ENCODE measurements at regions not wholly inside any gene's neighbourhood (a gene's known extent, or its start where the extent isn't known, plus 50 kb on each side); places are given as distances from the start of the nearest gene placed in this dataset.

DNA sequence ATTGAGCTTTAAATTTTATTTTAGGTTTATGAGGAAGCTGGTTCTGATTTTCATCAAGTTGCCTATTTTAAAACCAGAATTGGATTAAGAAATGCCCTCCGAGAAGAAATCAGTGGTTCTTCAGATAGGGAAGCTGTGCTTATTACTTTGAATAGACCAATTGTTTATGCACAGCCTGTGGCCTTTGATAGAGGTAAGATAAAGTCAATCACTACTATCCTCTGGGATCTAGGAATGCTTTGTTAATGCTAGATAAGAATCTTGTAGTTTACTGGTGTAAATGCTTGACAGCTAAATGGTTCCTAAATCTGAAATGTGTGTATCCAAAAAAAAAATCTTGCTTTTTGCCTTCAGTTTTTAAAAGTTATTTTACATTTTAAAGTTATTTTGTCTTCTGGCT, 73.0 kb upstream of the ADAD1 start:
- H3K9me3 ChIP-seq (ENCODE audit: insufficient read depth, low read depth) = no peaks in the 10 kb centered on the region
- no peaks in the 10 kb centered on the region for H3K79me2 ChIP-seq (ENCODE audit: low read depth)
- H4K20me1 ChIP-seq (ENCODE audit: insufficient read depth) = no peaks in the 10 kb centered on the region
- H3K36me3 ChIP-seq (ENCODE audit: low read depth) = peaks cover 16% of the 10 kb centered on the region
- H3K4me2 ChIP-seq = no peak overlapping the region
- ChIA-PET CTCF (no interaction called here), POLR2A (ENCODE audit: unreplicated experiment) (no interaction called here)
- H2AFZ ChIP-seq = no peak overlapping the region
- no peak for DNase-seq
- H3K9me2 ChIP-seq (ENCODE audit: insufficient read depth) = no peaks in the 10 kb centered on the region
- no peak overlapping the region for H3K27ac ChIP-seq
- intact Hi-C loops (cut with micrococcal nuclease; ENCODE audit: unreplicated experiment) = no loop called here
- no peaks in the 10 kb centered on the region for H3K4me1 ChIP-seq (replicated peaks; ENCODE audit: insufficient read depth)
- no peaks in the 10 kb centered on the region for H3K27me3 ChIP-seq (ENCODE audit: insufficient read depth, low read depth)
- BruUV-seq (replicated peaks) = no TSS peak
- no peaks in the 10 kb centered on the region; the same call in 1 of the 2 replicates for H3F3A ChIP-seq (ENCODE audit: insufficient read depth, low read depth)
- no peak overlapping the region for H3K4me3 ChIP-seq
- TF ChIP-seq EZH2 (IDR thresholded peaks at IDR 0.05; ENCODE audit: low read depth) = no peak
- TF ChIP-seq CTCF (conservative IDR thresholded peaks at IDR 0.05) = no peak

DNA sequence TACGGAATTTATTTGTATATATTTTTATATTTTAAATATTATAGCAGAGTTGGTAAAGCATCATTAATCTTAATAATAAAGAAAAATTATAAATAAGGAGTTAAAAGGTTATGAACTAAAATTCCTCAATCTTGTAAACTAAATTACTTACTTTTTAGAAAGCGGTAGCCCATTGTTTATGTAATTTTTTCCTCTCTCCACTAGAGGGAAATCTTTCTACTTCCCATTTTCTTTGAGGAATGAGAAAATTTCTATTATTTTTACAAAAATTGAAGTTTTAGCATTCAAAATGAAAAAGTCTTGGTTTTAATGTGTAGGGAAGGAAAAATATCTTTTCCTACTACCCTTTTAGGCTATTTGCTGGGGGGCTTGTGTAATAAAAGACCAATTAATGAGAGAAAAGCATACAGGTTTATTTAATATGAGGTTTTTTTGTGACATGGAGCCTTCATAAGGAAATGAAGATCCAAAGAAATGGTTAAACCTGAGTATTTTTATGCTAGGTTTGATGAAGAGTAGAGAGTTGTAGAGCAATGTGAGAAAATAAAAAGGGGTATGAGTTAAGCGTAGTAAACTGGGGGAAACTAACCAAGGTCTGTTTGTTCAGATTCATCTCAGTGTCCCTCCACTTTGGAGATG, 68.7 kb upstream of the ADAD1 start:
- no peak overlapping the region for H3K27ac ChIP-seq
- H3K4me2 ChIP-seq = no peak overlapping the region
- H4K20me1 ChIP-seq (ENCODE audit: insufficient read depth) = no peaks in the 10 kb centered on the region
- no peak for DNase-seq
- H3K9me2 ChIP-seq (ENCODE audit: insufficient read depth) = no peaks in the 10 kb centered on the region
- no peaks in the 10 kb centered on the region for H3K27me3 ChIP-seq (ENCODE audit: insufficient read depth, low read depth)
- H3K4me1 ChIP-seq (replicated peaks; ENCODE audit: insufficient read depth) = 0 out of 2 replicates have a peak, but pooled peaks cover 3% of the 10 kb centered on the region
- ChIA-PET CTCF (no interaction called here), POLR2A (ENCODE audit: unreplicated experiment) (no interaction called here)
- H3K36me3 ChIP-seq (ENCODE audit: low read depth) = peaks cover 21% of the 10 kb centered on the region
- no peaks in the 10 kb centered on the region; the same call in 1 of the 2 replicates for H3F3A ChIP-seq (ENCODE audit: insufficient read depth, low read depth)
- H2AFZ ChIP-seq = no peak overlapping the region
- H3K79me2 ChIP-seq (ENCODE audit: low read depth) = no peaks in the 10 kb centered on the region
- TF ChIP-seq EZH2 (IDR thresholded peaks at IDR 0.05; ENCODE audit: low read depth) = no peak
- TF ChIP-seq CTCF (conservative IDR thresholded peaks at IDR 0.05) = peak; percentile 78
- no TSS peak for BruUV-seq (replicated peaks)
- H3K4me3 ChIP-seq = no peak overlapping the region
- intact Hi-C loops (cut with micrococcal nuclease; ENCODE audit: unreplicated experiment) = loop anchor here (2.0 kb wide), 1 partner anchor 267 kb away; no protein-coding TSS in a partner anchor
- no peaks in the 10 kb centered on the region for H3K9me3 ChIP-seq (ENCODE audit: insufficient read depth, low read depth)

GRCh38 chr4:122313006-122313646, 65.7 kb upstream of the ADAD1 start:
- ChIA-PET POLR2A (ENCODE audit: unreplicated experiment) (no interaction called here), CTCF (no interaction called here)
- H3K27me3 ChIP-seq (ENCODE audit: insufficient read depth, low read depth) = no peaks in the 10 kb centered on the region
- no peak for DNase-seq
- intact Hi-C loops (cut with micrococcal nuclease; ENCODE audit: unreplicated experiment) = no loop called here
- H3K36me3 ChIP-seq (ENCODE audit: low read depth) = peaks cover 24% of the 10 kb centered on the region
- no peak overlapping the region for H2AFZ ChIP-seq
- no peak overlapping the region for H3K4me2 ChIP-seq
- no peaks in the 10 kb centered on the region for H3K79me2 ChIP-seq (ENCODE audit: low read depth)
- no peaks in the 10 kb centered on the region; the same call in 1 of the 2 replicates for H3F3A ChIP-seq (ENCODE audit: insufficient read depth, low read depth)
- no peaks in the 10 kb centered on the region for H3K9me3 ChIP-seq (ENCODE audit: insufficient read depth, low read depth)
- no peaks in the 10 kb centered on the region for H3K9me2 ChIP-seq (ENCODE audit: insufficient read depth)
- 0 out of 2 replicates have a peak, but pooled peaks cover 3% of the 10 kb centered on the region for H3K4me1 ChIP-seq (replicated peaks; ENCODE audit: insufficient read depth)
- H3K4me3 ChIP-seq = no peak overlapping the region
- peak overlapping the region; percentile 1; the same call in 1 of the 2 replicates for H3K27ac ChIP-seq
- no peaks in the 10 kb centered on the region for H4K20me1 ChIP-seq (ENCODE audit: insufficient read depth)
- TF ChIP-seq EZH2 (IDR thresholded peaks at IDR 0.05; ENCODE audit: low read depth) (no peak), CTCF (conservative IDR thresholded peaks at IDR 0.05) (no peak)
- BruUV-seq (replicated peaks) = no TSS peak

All from PC-9 (cell line).